ENCODE measurements at regions not wholly inside any gene's neighbourhood (a gene's known extent, or its start where the extent isn't known, plus 50 kb on each side); places are given as distances from the start of the nearest gene placed in this dataset.

GRCh38 chr18:37812961-37813360 lies 247.4 kb upstream of the CELF4 start:
- no peaks in the 10 kb centered on the region for H3K4me1 ChIP-seq
- Mint-ChIP-seq H3K27me3 (ENCODE audit: insufficient read depth, low read depth) (no peaks in the 10 kb centered on the region), H3K36me3 (no peaks in the 10 kb centered on the region), H3K4me3 (no peak overlapping the region), H3K27ac (no peak overlapping the region), H3K4me1 (no peaks in the 10 kb centered on the region), H3K9me3 (peaks cover 4% of the 10 kb centered on the region)
- H3K9ac ChIP-seq: no peak overlapping the region
- H4K20me1 ChIP-seq (ENCODE audit: low read depth): no peaks in the 10 kb centered on the region
- H3K27me3 ChIP-seq: no peaks in the 10 kb centered on the region
- no peak overlapping the region for H3K4me3 ChIP-seq
- no peak overlapping the region for H3K4me2 ChIP-seq
- H2AFZ ChIP-seq (replicated peaks): no peak overlapping the region
- H3K9me3 ChIP-seq (ENCODE audit: low read depth): no peaks in the 10 kb centered on the region
- no peak overlapping the region for H3K27ac ChIP-seq
- TF ChIP-seq CTCF (IDR thresholded peaks at IDR 0.05) (no peak), EZH2 (IDR thresholded peaks at IDR 0.05) (no peak), EZH2phosphoT487 (IDR thresholded peaks at IDR 0.05) (no peak)
- H3K36me3 ChIP-seq: no peaks in the 10 kb centered on the region
- no peaks in the 10 kb centered on the region for H3K79me2 ChIP-seq (ENCODE audit: low read depth)
- DNase-seq (ENCODE audit: low spot score): no peak
- no peaks in the 10 kb centered on the region for H3F3A ChIP-seq (ENCODE audit: low read depth)

DNA sequence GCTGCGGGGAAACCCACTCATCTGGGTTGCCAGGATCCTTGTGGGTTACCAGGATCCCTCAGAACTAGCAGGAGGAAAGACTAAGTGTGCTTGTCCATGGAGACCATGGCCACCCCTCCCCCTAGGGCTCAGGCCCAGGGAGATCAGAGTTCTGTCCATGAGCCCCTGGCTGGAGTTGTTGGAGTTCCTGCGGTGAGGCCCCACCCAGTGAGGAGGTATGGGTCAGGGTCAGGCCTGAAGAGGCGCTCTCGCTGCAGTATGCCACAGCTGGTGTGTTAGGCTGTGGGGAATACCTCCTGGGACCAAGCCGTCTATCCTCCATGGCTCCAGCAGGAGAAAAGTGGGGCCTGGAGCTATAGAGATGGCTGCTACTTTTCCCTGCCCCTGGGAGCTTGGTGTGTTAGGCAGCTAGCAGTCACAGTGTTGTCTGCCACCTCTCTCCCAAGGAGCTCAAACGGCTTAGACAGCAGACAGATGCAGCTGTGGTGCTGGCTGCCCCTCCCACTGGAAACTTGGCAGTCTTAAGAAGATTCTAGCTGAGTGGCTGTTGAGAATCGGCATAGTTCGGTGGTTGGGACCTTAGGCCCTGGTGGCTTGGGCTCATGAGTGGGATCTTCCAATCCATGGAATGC lies 240.3 kb upstream of the CELF4 start:
- Histone ChIP-seq H3K27ac (no peak overlapping the region), H3F3A (ENCODE audit: low read depth) (no peaks in the 10 kb centered on the region), H3K9ac (no peak overlapping the region), H3K36me3 (no peaks in the 10 kb centered on the region), H3K4me1 (no peaks in the 10 kb centered on the region), H4K20me1 (ENCODE audit: low read depth) (no peaks in the 10 kb centered on the region), H3K9me3 (ENCODE audit: low read depth) (no peaks in the 10 kb centered on the region), H3K79me2 (ENCODE audit: low read depth) (no peaks in the 10 kb centered on the region), H3K27me3 (no peaks in the 10 kb centered on the region), H3K4me3 (no peak overlapping the region), H3K4me2 (no peak overlapping the region), H2AFZ (replicated peaks) (no peak overlapping the region)
- H3K36me3 Mint-ChIP-seq: no peaks in the 10 kb centered on the region
- H3K4me1 Mint-ChIP-seq: no peaks in the 10 kb centered on the region
- no peak overlapping the region for H3K4me3 Mint-ChIP-seq
- H3K27ac Mint-ChIP-seq: no peak overlapping the region
- TF ChIP-seq CTCF (IDR thresholded peaks at IDR 0.05): no peak
- no peak for TF ChIP-seq EZH2 (IDR thresholded peaks at IDR 0.05)
- no peak for TF ChIP-seq EZH2phosphoT487 (IDR thresholded peaks at IDR 0.05)
- DNase-seq (ENCODE audit: low spot score): no peak
- no peaks in the 10 kb centered on the region for H3K27me3 Mint-ChIP-seq (ENCODE audit: insufficient read depth, low read depth)
- H3K9me3 Mint-ChIP-seq: peaks cover 2% of the 10 kb centered on the region

GRCh38 chr18:37796823-37797349 lies 231.3 kb upstream of the CELF4 start:
- TF ChIP-seq EZH2 (IDR thresholded peaks at IDR 0.05): no peak
- no peak for TF ChIP-seq EZH2phosphoT487 (IDR thresholded peaks at IDR 0.05)
- no peak for TF ChIP-seq CTCF (IDR thresholded peaks at IDR 0.05)
- no peak overlapping the region for H3K27ac ChIP-seq
- Mint-ChIP-seq H3K27me3 (ENCODE audit: insufficient read depth, low read depth) (peaks cover 3% of the 10 kb centered on the region), H3K27ac (no peak overlapping the region), H3K9me3 (peaks cover 3% of the 10 kb centered on the region), H3K4me3 (no peak overlapping the region), H3K4me1 (no peaks in the 10 kb centered on the region), H3K36me3 (no peaks in the 10 kb centered on the region)
- H3K9me3 ChIP-seq (ENCODE audit: low read depth): no peaks in the 10 kb centered on the region
- no peaks in the 10 kb centered on the region for H3K79me2 ChIP-seq (ENCODE audit: low read depth)
- H3K4me1 ChIP-seq: no peaks in the 10 kb centered on the region
- H3K27me3 ChIP-seq: no peaks in the 10 kb centered on the region
- H3K4me2 ChIP-seq: no peak overlapping the region
- no peaks in the 10 kb centered on the region for H4K20me1 ChIP-seq (ENCODE audit: low read depth)
- no peak overlapping the region for H3K4me3 ChIP-seq
- no peaks in the 10 kb centered on the region for H3K36me3 ChIP-seq
- H3K9ac ChIP-seq: no peak overlapping the region
- no peak for DNase-seq (ENCODE audit: low spot score)
- H3F3A ChIP-seq (ENCODE audit: low read depth): no peaks in the 10 kb centered on the region
- no peak overlapping the region for H2AFZ ChIP-seq (replicated peaks)
